Spleen (tissue), 11 donors: ENCODE measurements at regions not wholly inside any gene's neighbourhood (a gene's known extent, or its start where the extent isn't known, plus 50 kb on each side); places are given as distances from the start of the nearest gene placed in this dataset.

ENCODE experiments used
- DNase-seq: peaks from one replicate; pipeline ENCODE4 v3.0.0-alpha.2; 2020
- H3K27ac ChIP-seq, 8 donors: fragments of 200-600 bp; sonication (generic) in 7 of 8; 1 replicate in 4 of 8; 2 replicates in 4 of 8; pipeline versions ENCODE4 v1.5.0 to v1.8.0; 2016 to 2021; ENCODE audit warnings: inconsistent platforms in 4 of 8, mild to moderate bottlenecking in 4 of 8, moderate library complexity in 1 of 8
- H3K27me3 ChIP-seq, 7 donors: fragments of 200-600 bp; sonication (generic) in 6 of 7; replicated peaks in 1 of 7; 1 replicate in 4 of 7; 2 replicates in 3 of 7; pipeline versions ENCODE4 v1.5.0 to v1.8.0; 2016 to 2021; ENCODE audit warnings: inconsistent platforms in 3 of 7, mild to moderate bottlenecking in 1 of 7
- H3K36me3 ChIP-seq, 6 donors: fragments of 200-600 bp; sonication (generic) in 5 of 6; 1 replicate in 4 of 6; 2 replicates in 2 of 6; pipeline versions ENCODE4 v1.5.0 to v1.8.0; 2016 to 2021; ENCODE audit warnings: inconsistent platforms in 2 of 6
- H3K4me1 ChIP-seq, 6 donors: fragments of 200-600 bp; sonication (generic) in 5 of 6; 1 replicate in 3 of 6; 2 replicates in 3 of 6; pipeline versions ENCODE4 v1.5.0 to v1.8.0; 2016 to 2021; ENCODE audit warnings: inconsistent platforms in 3 of 6
- H3K4me3 ChIP-seq, 8 donors: fragments of 200-600 bp; sonication (generic) in 7 of 8; 1 replicate in 4 of 8; 2 replicates in 4 of 8; pipeline versions ENCODE4 v1.5.0 to v1.8.0; 2016 to 2021; ENCODE audit warnings: inconsistent platforms in 4 of 8, mild to moderate bottlenecking in 4 of 8, moderate library complexity in 2 of 8
- H3K9me3 ChIP-seq, 8 donors: fragments of 200-600 bp; sonication (generic) in 7 of 8; 1 replicate in 4 of 8; 2 replicates in 4 of 8; pipeline versions ENCODE4 v1.5.0 to v1.8.0; 2016 to 2021; ENCODE audit warnings: inconsistent platforms in 4 of 8
- POLR2A ChIP-seq, 3 donors: fragments of 450-650 bp; IDR thresholded peaks; one replicate each; pipeline ENCODE4 v1.5.1; 2017; ENCODE audit warnings: antibody characterized with exemption in 3 of 3, mild to moderate bottlenecking in 1 of 3
- POLR2AphosphoS5 ChIP-seq, 3 donors: sonication (generic); formaldehyde crosslinking; IDR thresholded peaks; one replicate each; pipeline ENCODE4 v1.5.1; 2017; ENCODE audit warnings: antibody characterized with exemption in 3 of 3
- WGBS, 5 donors: extraction: QIAGEN DNeasy Blood & Tissue Kit in 3 of 5; methylation state at CpG; one replicate each; pipeline versions ENCODE4 v1.1.5 to v1.1.7; 2013 to 2018; 5-methylcytosine and 5-hydroxymethylcytosine counted together
- intact Hi-C: fragments of 100-400 bp; cut with DNase I; formaldehyde crosslinking; loops from one replicate; pipeline ENCODE4 v1.15.0; 2023; ENCODE audit warnings: low total_unique reads
- TF ChIP-seq, protein P1 (sequence below), 11 experiments: fragments of 200-600 bp in 7 of 11; fragments of 450-650 bp in 4 of 11; sonication (generic) in 4 of 11; IDR thresholded peaks in 8 of 11; conservative IDR thresholded peaks in 3 of 11; 1 replicate in 7 of 11; 2 replicates in 4 of 11; pipeline versions ENCODE4 v1.4.0 to v1.8.0; 2016 to 2021; ENCODE audit warnings: antibody characterized with exemption in 11 of 11, inconsistent platforms in 4 of 11, mild to moderate bottlenecking in 1 of 11
- donor health status: healthy with polysubstance abuse.
- donor health status: DM: no; HTN: no; CAD: no; lungs with moderate emphysema.
- donor health status: DM: no; HTN: no; CAD: no.
- donor health status: Bipolar disorder and iron deficiency.
- donor health status: healthy.
- donor health status: DM: no; HTN: no; CAD: no.
- donor health status: DM: yes; HTN: yes; CAD: no.

DNA sequence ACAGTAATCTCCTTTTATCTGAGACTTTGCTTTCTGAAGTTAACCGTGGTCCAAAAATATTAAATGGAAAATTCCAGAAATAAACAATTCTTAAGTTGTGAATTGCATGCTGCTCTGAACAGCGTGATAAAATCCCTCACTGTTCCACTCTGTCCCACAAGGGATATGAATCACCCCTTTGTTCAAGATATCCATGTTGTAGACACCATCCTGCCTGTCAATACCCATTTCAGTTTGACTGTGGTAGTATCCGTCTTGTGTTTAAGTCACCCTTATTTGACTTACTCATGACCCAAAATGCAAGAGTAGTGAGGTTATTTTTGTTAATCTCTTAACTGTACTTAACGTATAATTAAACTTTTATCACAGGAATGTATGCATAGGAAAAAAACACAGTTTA lies 435.0 kb downstream of the SHQ1 start:
- intact Hi-C loops = no loop called here
- H3K36me3 ChIP-seq = no peaks in the 10 kb centered on the region
- H3K9me3 ChIP-seq = no peaks in the 10 kb centered on the region
- no peak for DNase-seq
- no peak overlapping the region for H3K27ac ChIP-seq
- no peak overlapping the region for H3K4me3 ChIP-seq
- H3K27me3 ChIP-seq = no peaks in the 10 kb centered on the region
- peaks cover 10 to 100% (median 73%) of the 10 kb centered on the region in 6 donors for H3K4me1 ChIP-seq
- 77 to 95% (median 84%) methylated on average over 4 of the region's 4 CpGs for WGBS, 5 donors
- TF ChIP-seq POLR2AphosphoS5 (IDR thresholded peaks at IDR 0.05) (no peak), POLR2A (IDR thresholded peaks at IDR 0.05) (no peak)
- TF ChIP-seq, protein P1, sequence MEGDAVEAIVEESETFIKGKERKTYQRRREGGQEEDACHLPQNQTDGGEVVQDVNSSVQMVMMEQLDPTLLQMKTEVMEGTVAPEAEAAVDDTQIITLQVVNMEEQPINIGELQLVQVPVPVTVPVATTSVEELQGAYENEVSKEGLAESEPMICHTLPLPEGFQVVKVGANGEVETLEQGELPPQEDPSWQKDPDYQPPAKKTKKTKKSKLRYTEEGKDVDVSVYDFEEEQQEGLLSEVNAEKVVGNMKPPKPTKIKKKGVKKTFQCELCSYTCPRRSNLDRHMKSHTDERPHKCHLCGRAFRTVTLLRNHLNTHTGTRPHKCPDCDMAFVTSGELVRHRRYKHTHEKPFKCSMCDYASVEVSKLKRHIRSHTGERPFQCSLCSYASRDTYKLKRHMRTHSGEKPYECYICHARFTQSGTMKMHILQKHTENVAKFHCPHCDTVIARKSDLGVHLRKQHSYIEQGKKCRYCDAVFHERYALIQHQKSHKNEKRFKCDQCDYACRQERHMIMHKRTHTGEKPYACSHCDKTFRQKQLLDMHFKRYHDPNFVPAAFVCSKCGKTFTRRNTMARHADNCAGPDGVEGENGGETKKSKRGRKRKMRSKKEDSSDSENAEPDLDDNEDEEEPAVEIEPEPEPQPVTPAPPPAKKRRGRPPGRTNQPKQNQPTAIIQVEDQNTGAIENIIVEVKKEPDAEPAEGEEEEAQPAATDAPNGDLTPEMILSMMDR (IDR thresholded peaks at IDR 0.05 in 8 of 11, conservative IDR thresholded peaks at IDR 0.05 in 3 of 11) = no peak

DNA sequence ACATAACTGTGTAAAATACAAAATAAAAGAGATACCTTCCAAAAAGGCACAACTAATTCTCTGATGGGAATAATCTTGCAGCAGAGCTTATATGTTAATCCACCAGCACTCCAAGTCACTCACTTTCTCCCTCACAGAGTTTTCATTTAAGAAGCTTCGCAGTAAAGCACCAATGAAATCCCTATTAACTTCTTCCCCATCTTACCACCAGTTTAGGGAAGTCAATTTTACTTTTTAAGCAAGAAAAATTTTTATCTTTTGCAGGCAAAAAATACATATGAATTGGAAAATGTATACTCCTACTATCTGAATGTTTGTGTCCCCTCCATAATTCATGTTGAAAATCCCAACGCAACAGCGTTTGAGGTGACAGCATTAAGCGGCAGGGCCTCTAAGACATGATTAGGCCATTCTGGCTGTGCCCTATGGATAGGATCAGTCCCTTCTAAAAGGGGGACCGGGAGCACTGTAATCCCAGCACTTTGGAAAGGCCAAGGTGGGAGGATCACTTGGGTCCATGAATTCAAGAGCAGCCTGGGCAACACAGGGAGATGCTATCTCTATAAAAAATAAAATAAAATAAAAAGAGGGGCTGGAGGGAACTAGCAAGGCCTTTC lies 435.8 kb downstream of the SHQ1 start:
- DNase-seq = no peak
- intact Hi-C loops = no loop called here
- Histone ChIP-seq H3K4me1 (peaks cover 9 to 100% (median 75%) of the 10 kb centered on the region in 6 donors), H3K27me3 (no peaks in the 10 kb centered on the region), H3K36me3 (no peaks in the 10 kb centered on the region), H3K4me3 (no peak overlapping the region), H3K9me3 (no peaks in the 10 kb centered on the region), H3K27ac (no peak overlapping the region)
- 78 to 91% (median 86%) methylated on average over 5 of the region's 5 CpGs for WGBS, 5 donors
- TF ChIP-seq, protein P1 (IDR thresholded peaks at IDR 0.05 in 8 of 11, conservative IDR thresholded peaks at IDR 0.05 in 3 of 11) = no peak
- TF ChIP-seq POLR2AphosphoS5 (IDR thresholded peaks at IDR 0.05) (no peak), POLR2A (IDR thresholded peaks at IDR 0.05) (no peak)

DNA sequence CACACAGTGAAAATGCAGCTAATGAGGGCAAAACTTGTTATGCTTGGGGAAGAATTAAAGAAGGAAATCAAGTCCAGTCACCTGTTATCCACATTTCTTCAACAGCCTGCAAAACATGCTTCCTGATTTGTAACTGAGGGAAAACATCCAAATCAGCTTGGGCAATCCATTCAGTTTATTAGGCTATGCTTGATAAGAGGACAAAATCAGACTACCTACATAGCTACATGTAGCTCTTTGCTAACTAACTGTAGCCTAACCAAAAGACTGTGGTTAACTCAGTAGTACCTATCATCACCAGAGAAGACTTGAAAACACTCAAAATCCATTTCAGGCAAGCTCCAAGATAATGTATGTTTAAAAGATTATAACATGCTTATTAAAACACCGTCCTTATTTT lies 436.4 kb downstream of the SHQ1 start:
- Histone ChIP-seq H3K4me3 (no peak overlapping the region), H3K27me3 (no peaks in the 10 kb centered on the region), H3K4me1 (peaks cover 9 to 100% (median 75%) of the 10 kb centered on the region in 6 donors), H3K27ac (no peak overlapping the region), H3K36me3 (no peaks in the 10 kb centered on the region), H3K9me3 (no peaks in the 10 kb centered on the region)
- no peak for DNase-seq
- TF ChIP-seq POLR2A (IDR thresholded peaks at IDR 0.05) = no peak
- TF ChIP-seq, protein P1 (IDR thresholded peaks at IDR 0.05 in 8 of 11, conservative IDR thresholded peaks at IDR 0.05 in 3 of 11) = no peak
- TF ChIP-seq POLR2AphosphoS5 (IDR thresholded peaks at IDR 0.05) = no peak
- 73 to 81% (median 79%) methylated on average over 1 of the region's 1 CpG for WGBS, 5 donors
- intact Hi-C loops = no loop called here

DNA sequence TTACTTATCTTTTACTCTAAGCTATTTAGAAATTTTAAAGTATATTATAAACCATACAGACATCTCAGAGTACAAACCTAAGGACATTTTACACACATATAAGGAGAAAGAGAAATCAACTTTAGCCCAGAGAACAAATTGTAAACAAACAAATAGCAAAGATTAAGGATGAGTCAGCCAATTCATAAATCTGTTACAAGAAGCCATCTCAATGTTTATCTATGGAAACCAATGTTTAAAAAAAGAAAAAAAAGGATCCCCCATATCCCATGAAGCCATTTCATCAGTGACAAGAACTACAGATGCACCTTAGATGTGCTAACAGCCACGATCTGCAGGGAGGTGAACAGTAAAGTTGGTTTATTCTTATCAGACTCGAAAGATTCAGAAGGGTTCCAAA lies 437.1 kb downstream of the SHQ1 start:
- Histone ChIP-seq H3K36me3 (no peaks in the 10 kb centered on the region), H3K27me3 (no peaks in the 10 kb centered on the region), H3K9me3 (no peaks in the 10 kb centered on the region), H3K4me3 (no peak overlapping the region), H3K27ac (no peak overlapping the region), H3K4me1 (peaks cover 9 to 100% (median 77%) of the 10 kb centered on the region in 6 donors)
- 80 to 86% (median 83%) methylated on average over 2 of the region's 2 CpGs for WGBS, 5 donors
- no peak for DNase-seq
- TF ChIP-seq, protein P1 (IDR thresholded peaks at IDR 0.05 in 8 of 11, conservative IDR thresholded peaks at IDR 0.05 in 3 of 11) = no peak
- TF ChIP-seq POLR2A (IDR thresholded peaks at IDR 0.05) = no peak
- no peak for TF ChIP-seq POLR2AphosphoS5 (IDR thresholded peaks at IDR 0.05)
- intact Hi-C loops = no loop called here
